GM23338 (cell line): ENCODE measurements at regions not wholly inside any gene's neighbourhood (a gene's known extent, or its start where the extent isn't known, plus 50 kb on each side); places are given as distances from the start of the nearest gene placed in this dataset.

Experiments used
- CTCF ChIP-seq, 2 experiments: fragments of 200-600 bp in 1 of 2; sonication (generic) in 1 of 2; conservative IDR thresholded peaks; 2 replicates each; pipeline versions ENCODE4 v1.5.1 to v1.6.1; 2016 to 2017; ENCODE audit warnings: antibody characterized with exemption in 2 of 2, low read depth in 2 of 2, mild to moderate bottlenecking in 2 of 2, moderate library complexity in 1 of 2
- EZH2 ChIP-seq: fragments of 200-600 bp; sonication (generic); IDR thresholded peaks from one replicate; pipeline ENCODE4 v1.8.0; 2017; ENCODE audit warnings: antibody characterized with exemption, mild to moderate bottlenecking, low read depth; ENCODE audit not compliant: unreplicated experiment
- POLR2AphosphoS5 ChIP-seq: IDR thresholded peaks from 2 replicates; pipeline ENCODE4 v1.6.1; 2016; ENCODE audit warnings: antibody characterized with exemption, low read depth
- REST ChIP-seq: IDR thresholded peaks from one replicate; pipeline ENCODE4 v1.6.1; 2018; ENCODE audit warnings: antibody characterized with exemption; ENCODE audit not compliant: unreplicated experiment

GRCh38 chr2:216293883-216294282 lies 78.4 kb downstream of the MARCHF4 start:
- TF ChIP-seq CTCF (conservative IDR thresholded peaks at IDR 0.05; ENCODE audit: low read depth in 2 of 2) (no peak), EZH2 (no peak), POLR2AphosphoS5 (no peak), REST (no peak)
